ENCODE measurements at regions not wholly inside any gene's neighbourhood (a gene's known extent, or its start where the extent isn't known, plus 50 kb on each side); places are given as distances from the start of the nearest gene placed in this dataset.

DNA sequence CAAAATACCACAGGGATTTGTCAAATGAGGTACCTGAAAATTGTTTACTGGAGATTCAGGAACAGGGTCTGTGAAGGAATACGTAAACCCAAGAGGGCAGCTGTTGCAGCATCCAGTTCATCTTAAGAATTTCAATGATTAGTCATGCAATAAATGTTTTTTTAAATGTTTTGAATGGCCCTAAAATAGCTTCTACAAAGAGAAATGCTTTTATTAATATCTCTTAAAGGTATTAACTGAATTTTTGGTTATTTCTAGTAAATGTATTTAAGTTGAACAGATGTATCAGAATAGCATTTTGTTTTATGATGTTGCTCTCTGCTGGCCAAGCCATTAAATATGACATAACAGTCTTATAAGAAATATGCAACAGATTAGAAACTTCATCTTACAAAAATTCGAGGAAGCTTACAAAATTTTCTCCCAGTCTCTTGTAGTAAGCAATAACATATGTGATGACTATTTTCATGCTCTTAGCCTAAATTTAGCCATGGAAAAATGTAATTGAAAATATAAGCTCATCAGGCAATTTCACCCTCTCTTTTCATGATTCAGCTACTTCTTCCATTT, 863.9 kb downstream of the SUCLG1 start:
- TF ChIP-seq, protein P1, sequence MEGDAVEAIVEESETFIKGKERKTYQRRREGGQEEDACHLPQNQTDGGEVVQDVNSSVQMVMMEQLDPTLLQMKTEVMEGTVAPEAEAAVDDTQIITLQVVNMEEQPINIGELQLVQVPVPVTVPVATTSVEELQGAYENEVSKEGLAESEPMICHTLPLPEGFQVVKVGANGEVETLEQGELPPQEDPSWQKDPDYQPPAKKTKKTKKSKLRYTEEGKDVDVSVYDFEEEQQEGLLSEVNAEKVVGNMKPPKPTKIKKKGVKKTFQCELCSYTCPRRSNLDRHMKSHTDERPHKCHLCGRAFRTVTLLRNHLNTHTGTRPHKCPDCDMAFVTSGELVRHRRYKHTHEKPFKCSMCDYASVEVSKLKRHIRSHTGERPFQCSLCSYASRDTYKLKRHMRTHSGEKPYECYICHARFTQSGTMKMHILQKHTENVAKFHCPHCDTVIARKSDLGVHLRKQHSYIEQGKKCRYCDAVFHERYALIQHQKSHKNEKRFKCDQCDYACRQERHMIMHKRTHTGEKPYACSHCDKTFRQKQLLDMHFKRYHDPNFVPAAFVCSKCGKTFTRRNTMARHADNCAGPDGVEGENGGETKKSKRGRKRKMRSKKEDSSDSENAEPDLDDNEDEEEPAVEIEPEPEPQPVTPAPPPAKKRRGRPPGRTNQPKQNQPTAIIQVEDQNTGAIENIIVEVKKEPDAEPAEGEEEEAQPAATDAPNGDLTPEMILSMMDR (IDR thresholded peaks at IDR 0.05): no peak
- no peak for TF ChIP-seq ZFX (IDR thresholded peaks at IDR 0.05; ENCODE audit: borderline replicate concordance)

Measured in 22Rv1 (cell line).